ENCODE measurements at regions not wholly inside any gene's neighbourhood (a gene's known extent, or its start where the extent isn't known, plus 50 kb on each side); places are given as distances from the start of the nearest gene placed in this dataset.
A peak's percentile ranks its signal among the peaks of the same experiment; 100 is the strongest.

DNA sequence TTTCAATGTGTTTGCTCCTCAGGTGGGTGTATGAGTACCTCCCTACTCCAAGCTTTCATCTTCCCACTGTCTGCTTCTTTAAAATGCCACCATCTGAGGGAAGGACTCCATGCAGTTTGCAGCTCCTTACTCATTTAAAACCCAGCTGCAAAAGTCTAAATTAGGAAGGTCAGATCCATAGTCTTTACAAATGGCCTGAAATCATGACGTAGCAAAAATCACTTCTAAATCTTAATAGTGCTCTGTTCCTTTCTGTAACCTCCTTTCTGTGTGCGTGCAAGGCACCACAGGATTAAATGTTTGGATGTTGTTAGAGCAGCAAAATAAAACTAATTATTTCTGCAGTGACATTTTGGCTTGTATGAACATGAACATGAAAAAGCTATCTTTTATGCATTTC, 366.9 kb upstream of the IGFBP3 start:
- no TSS peak for BruUV-seq (replicated peaks)
- intact Hi-C loops (cut with micrococcal nuclease; ENCODE audit: unreplicated experiment) = no loop called here
- H3K4me3 Mint-ChIP-seq (ENCODE audit: low read depth, unreplicated experiment) = no peak overlapping the region
- H3K27ac Mint-ChIP-seq (ENCODE audit: unreplicated experiment) = no peak overlapping the region
- DNase-seq = no peak
- no peaks in the 10 kb centered on the region for H3K9me3 Mint-ChIP-seq (ENCODE audit: low read depth, unreplicated experiment)
- TF ChIP-seq, protein P1, sequence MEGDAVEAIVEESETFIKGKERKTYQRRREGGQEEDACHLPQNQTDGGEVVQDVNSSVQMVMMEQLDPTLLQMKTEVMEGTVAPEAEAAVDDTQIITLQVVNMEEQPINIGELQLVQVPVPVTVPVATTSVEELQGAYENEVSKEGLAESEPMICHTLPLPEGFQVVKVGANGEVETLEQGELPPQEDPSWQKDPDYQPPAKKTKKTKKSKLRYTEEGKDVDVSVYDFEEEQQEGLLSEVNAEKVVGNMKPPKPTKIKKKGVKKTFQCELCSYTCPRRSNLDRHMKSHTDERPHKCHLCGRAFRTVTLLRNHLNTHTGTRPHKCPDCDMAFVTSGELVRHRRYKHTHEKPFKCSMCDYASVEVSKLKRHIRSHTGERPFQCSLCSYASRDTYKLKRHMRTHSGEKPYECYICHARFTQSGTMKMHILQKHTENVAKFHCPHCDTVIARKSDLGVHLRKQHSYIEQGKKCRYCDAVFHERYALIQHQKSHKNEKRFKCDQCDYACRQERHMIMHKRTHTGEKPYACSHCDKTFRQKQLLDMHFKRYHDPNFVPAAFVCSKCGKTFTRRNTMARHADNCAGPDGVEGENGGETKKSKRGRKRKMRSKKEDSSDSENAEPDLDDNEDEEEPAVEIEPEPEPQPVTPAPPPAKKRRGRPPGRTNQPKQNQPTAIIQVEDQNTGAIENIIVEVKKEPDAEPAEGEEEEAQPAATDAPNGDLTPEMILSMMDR (IDR thresholded peaks at IDR 0.05; ENCODE audit: unreplicated experiment) = no peak
- H3K27me3 Mint-ChIP-seq (ENCODE audit: unreplicated experiment) = no peaks in the 10 kb centered on the region
- no peaks in the 10 kb centered on the region for H3K36me3 Mint-ChIP-seq (ENCODE audit: insufficient read depth, unreplicated experiment)
- H3K4me1 Mint-ChIP-seq (ENCODE audit: low read depth, unreplicated experiment) = peaks cover 59% of the 10 kb centered on the region
- CTCF ChIA-PET = no interaction called here

DNA sequence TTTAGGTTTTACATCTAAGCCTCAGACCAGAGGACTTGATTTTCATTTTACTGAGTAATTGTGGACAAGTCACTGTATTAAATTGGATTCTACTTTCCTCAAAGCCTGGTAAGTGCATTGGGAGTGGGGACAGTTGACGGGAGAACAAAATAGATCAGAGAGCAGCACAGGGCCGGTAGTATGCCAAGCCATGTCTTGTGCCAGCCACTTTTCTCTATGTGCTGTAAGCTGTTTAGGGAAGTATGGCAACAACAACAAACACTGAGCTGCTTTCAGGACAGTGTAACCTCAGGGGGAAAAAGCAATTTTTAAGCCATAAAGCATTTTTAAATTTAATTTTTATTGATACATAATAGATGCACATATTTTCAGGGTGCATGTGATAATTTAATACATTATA, 365.9 kb upstream of the IGFBP3 start:
- peaks cover 53% of the 10 kb centered on the region for H3K4me1 Mint-ChIP-seq (ENCODE audit: low read depth, unreplicated experiment)
- H3K4me3 Mint-ChIP-seq (ENCODE audit: low read depth, unreplicated experiment) = no peak overlapping the region
- no peak overlapping the region for H3K27ac Mint-ChIP-seq (ENCODE audit: unreplicated experiment)
- TF ChIP-seq, protein P1 (IDR thresholded peaks at IDR 0.05; ENCODE audit: unreplicated experiment) = no peak
- no TSS peak for BruUV-seq (replicated peaks)
- intact Hi-C loops (cut with micrococcal nuclease; ENCODE audit: unreplicated experiment) = no loop called here
- CTCF ChIA-PET = interaction anchor here (1.2 kb wide), 1 partner anchor 364 kb away, joined by 3 read pairs; no protein-coding TSS in a partner anchor
- no peaks in the 10 kb centered on the region for H3K36me3 Mint-ChIP-seq (ENCODE audit: insufficient read depth, unreplicated experiment)
- H3K9me3 Mint-ChIP-seq (ENCODE audit: low read depth, unreplicated experiment) = no peaks in the 10 kb centered on the region
- H3K27me3 Mint-ChIP-seq (ENCODE audit: unreplicated experiment) = no peaks in the 10 kb centered on the region
- DNase-seq = no peak

DNA sequence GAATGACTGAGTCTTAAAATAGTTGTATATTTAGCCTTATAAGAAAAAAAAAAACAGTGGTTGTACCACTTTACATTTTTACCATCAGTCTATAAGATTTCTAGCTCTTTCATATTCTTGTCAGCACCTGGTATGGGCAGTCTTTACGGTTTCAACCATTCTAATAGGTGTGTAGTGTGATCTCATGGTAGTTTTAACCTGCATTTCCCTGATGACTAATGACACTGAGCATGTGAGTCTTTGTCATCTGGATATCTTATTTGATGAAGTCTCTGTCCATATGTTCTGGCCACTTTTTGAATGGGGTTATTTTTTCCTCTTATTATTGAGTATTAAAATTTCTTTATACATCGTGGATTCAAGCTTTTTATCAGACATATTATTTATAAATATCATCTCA, 365.3 kb upstream of the IGFBP3 start:
- CTCF ChIA-PET = interaction anchor here (0.8 to 1.2 kb wide), 2 partner anchors 364 to 367 kb away, joined by 3 read pairs; no protein-coding TSS in a partner anchor
- peaks cover under 1% of the 10 kb centered on the region for H3K36me3 Mint-ChIP-seq (ENCODE audit: insufficient read depth, unreplicated experiment)
- H3K4me3 Mint-ChIP-seq (ENCODE audit: low read depth, unreplicated experiment) = no peak overlapping the region
- TF ChIP-seq, protein P1 (IDR thresholded peaks at IDR 0.05; ENCODE audit: unreplicated experiment) = no peak
- peak overlapping the region; percentile 60 for H3K27ac Mint-ChIP-seq (ENCODE audit: unreplicated experiment)
- H3K27me3 Mint-ChIP-seq (ENCODE audit: unreplicated experiment) = no peaks in the 10 kb centered on the region
- BruUV-seq (replicated peaks) = no TSS peak
- DNase-seq = no peak
- intact Hi-C loops (cut with micrococcal nuclease; ENCODE audit: unreplicated experiment) = no loop called here
- peaks cover 53% of the 10 kb centered on the region for H3K4me1 Mint-ChIP-seq (ENCODE audit: low read depth, unreplicated experiment)
- H3K9me3 Mint-ChIP-seq (ENCODE audit: low read depth, unreplicated experiment) = no peaks in the 10 kb centered on the region

DNA sequence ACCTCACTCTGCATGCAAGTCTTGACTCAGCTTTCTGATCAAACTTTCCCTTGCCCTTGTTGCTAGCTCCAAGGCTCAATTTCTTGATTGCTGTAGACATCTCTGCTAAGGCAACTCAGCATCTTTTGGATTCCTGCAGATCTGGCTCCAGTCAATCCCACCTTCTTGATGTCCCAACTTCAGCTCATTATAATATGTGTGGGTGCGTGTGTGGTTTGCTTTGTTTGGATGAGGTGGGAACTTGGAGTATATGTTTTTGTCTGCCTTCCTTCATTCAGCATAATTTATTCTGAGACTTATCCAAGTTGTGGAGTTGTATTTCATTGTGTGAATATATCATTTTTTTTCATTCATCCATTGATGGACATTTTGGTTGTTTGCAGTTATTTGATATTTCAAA, 364.8 kb upstream of the IGFBP3 start:
- Mint-ChIP-seq H3K27me3 (ENCODE audit: unreplicated experiment) (no peaks in the 10 kb centered on the region), H3K4me1 (ENCODE audit: low read depth, unreplicated experiment) (peaks cover 53% of the 10 kb centered on the region), H3K27ac (ENCODE audit: unreplicated experiment) (peak overlapping the region; percentile 60), H3K9me3 (ENCODE audit: low read depth, unreplicated experiment) (no peaks in the 10 kb centered on the region), H3K4me3 (ENCODE audit: low read depth, unreplicated experiment) (no peak overlapping the region), H3K36me3 (ENCODE audit: insufficient read depth, unreplicated experiment) (peaks cover 6% of the 10 kb centered on the region)
- intact Hi-C loops (cut with micrococcal nuclease; ENCODE audit: unreplicated experiment) = no loop called here
- CTCF ChIA-PET = interaction anchor here (0.8 to 1.2 kb wide), 2 partner anchors 363 to 367 kb away, joined by 3 read pairs; no protein-coding TSS in a partner anchor
- TF ChIP-seq, protein P1 (IDR thresholded peaks at IDR 0.05; ENCODE audit: unreplicated experiment) = no peak
- DNase-seq = no peak
- BruUV-seq (replicated peaks) = no TSS peak

Data from Calu3 (cell line).